ENCODE measurements at regions not wholly inside any gene's neighbourhood (a gene's known extent, or its start where the extent isn't known, plus 50 kb on each side); places are given as distances from the start of the nearest gene placed in this dataset.

DNA sequence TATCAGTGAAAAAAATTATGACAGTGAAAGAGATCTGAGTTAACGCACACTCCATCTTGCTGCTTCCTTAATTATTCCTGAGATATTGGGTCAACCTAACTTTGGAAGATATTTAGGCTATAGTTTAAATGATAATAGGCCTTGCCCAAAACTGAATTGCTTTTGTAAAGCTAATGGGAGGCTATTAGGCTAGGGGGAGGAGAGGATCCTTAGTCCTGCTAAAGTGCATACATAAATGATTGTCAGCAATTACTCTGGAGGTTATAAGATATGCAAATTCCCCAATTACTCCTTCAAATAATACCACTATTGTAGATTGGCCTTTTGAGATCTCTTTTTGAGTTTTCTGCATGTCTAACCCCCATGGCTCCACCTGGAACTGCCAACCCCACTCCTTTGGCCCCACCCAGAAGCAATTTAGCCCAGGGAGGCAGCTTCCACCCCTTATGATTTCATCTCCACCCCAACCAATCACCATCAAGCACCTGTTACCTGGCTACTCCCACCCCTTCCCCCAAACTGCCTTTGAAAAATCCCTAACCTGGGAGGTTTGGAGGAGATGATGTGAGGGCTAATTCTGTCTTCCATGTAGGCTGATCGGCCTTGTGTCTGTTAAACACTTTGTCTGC, 509.3 kb upstream of the TGFBR2 start:
- peaks cover 0 to 5% of the 10 kb centered on the region in 2 donors for H3K36me3 Mint-ChIP-seq
- H3K27ac Mint-ChIP-seq, result peak overlapping the region in 1 of 6 donors; percentile 31
- H3K9me3 Mint-ChIP-seq, result peaks cover 0 to 5% (median 0%) of the 10 kb centered on the region in 7 donors
- H3K27me3 Mint-ChIP-seq, result peaks cover 0 to 7% (median 7%) of the 10 kb centered on the region in 3 donors
- no peak for ATAC-seq (ENCODE audit: low read depth in 2 of 2)
- peak overlapping the region in 1 of 8 donors; percentile 52 for H3K4me3 Mint-ChIP-seq
- no peak for DNase-seq
- no peaks in the 10 kb centered on the region for H3K4me1 Mint-ChIP-seq

DNA sequence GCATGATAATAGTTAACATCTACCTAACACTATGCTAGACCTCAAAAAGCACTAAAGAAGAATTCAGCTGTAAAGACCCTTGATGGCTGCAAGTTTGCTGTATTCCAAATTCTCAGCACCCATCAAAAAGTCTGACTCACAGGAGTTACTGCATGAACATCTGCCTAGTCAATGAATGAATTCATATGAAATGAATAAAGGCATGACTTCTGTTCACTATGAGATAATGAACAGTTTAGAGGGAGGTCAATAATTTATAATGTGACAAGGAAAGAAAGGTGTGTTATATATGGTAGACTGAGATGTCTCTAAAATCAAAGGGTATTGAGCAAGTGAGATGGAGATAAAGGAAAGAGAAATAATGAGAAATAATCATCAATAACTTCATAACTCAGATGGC, 508.2 kb upstream of the TGFBR2 start:
- H3K4me3 Mint-ChIP-seq, result no peak overlapping the region
- no peaks in the 10 kb centered on the region for H3K36me3 Mint-ChIP-seq
- H3K27ac Mint-ChIP-seq, result no peak overlapping the region
- H3K4me1 Mint-ChIP-seq, result no peaks in the 10 kb centered on the region
- peaks cover 0 to 4% (median 0%) of the 10 kb centered on the region in 3 donors for H3K27me3 Mint-ChIP-seq
- H3K9me3 Mint-ChIP-seq, result peaks cover 0 to 5% (median 0%) of the 10 kb centered on the region in 7 donors
- DNase-seq (no peak), ATAC-seq (ENCODE audit: low read depth in 2 of 2) (no peak)

DNA sequence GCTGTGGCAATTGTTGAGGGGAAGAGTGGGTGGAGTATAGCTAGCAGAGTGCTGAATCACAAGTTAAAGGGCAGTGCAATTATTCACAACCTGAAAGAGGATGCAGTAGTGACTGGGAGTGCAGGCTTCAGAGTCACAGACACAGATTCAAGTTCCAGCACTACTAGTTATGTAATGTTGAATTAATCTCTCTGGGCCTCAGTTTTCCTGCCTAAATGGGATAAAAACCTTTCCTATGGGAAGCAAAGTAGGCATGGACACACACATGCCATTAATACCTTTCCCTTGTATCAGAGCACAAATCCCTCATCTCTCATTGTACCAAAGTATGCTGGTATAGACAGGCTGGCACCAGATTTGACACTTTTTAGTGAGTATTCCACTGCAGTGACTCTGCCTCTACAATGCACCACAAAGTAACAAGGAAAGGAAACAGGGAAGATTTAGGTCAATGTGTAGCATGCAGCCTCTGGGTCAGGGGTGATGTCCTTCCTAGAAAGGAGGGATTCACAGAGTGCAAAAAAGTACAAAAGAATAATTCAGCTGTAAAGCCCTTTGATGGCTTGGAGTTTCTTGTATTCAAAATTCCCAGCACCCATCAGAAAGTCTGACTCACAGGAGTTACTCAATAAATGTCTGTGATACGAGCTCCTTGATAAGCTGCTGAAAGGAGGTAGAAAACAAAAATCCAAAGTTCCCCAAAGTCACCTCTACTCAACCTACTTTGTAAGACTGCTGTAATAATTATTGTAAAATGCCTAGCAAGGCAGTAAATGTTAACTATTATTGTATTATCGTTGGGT, 507.5 kb upstream of the TGFBR2 start:
- H3K4me1 Mint-ChIP-seq, result no peaks in the 10 kb centered on the region
- peaks cover 0 to 5% (median 0%) of the 10 kb centered on the region in 7 donors for H3K9me3 Mint-ChIP-seq
- no peaks in the 10 kb centered on the region for H3K36me3 Mint-ChIP-seq
- no peak overlapping the region for H3K27ac Mint-ChIP-seq
- DNase-seq (no peak), ATAC-seq (ENCODE audit: low read depth in 2 of 2) (no peak)
- peaks cover 0 to 4% (median 0%) of the 10 kb centered on the region in 3 donors for H3K27me3 Mint-ChIP-seq
- H3K4me3 Mint-ChIP-seq, result no peak overlapping the region

DNA sequence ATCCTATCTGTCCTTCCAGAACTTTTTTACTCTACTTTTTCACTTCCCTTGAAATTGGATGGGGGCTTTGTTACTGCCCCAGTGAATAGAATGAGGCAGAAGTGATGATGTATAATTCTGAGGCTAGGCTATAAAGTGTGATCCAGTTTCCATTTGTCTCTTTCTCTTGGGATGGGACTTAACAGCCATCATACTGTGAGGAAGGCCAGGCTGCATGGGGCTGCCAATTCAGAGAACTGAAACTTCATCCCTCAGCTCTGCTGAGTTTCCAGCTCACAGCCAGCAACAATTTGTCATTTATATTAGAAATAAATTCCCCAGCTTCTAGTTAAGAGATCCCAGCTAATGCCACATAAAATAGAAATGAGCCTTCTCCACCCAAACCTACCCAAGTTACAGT, 504.0 kb upstream of the TGFBR2 start:
- Mint-ChIP-seq H3K4me1 (no peaks in the 10 kb centered on the region), H3K27me3 (peaks cover 0 to 16% (median 4%) of the 10 kb centered on the region in 3 donors), H3K36me3 (no peaks in the 10 kb centered on the region), H3K27ac (no peak overlapping the region), H3K4me3 (no peak overlapping the region), H3K9me3 (peaks cover 0 to 15% (median 4%) of the 10 kb centered on the region in 7 donors)
- DNase-seq (no peak), ATAC-seq (ENCODE audit: low read depth in 2 of 2) (no peak)

DNA sequence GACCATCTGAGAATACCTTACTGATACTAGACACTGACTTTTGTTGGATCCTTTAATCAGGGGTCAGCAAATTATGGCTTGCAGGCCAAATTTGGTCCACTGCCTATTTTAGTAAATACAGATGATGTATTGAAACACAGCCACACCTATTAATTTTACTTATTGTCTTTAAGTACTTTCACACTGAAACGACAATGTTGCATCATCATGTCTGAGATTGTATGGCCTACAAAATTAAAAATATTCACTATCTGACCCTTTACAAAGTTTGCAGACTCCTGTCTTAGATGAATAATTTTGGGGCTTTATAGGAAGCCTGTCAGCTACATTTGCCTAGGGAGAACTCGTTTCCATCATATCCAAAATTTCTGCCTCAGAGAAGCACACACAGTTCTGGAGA, 503.2 kb upstream of the TGFBR2 start:
- Mint-ChIP-seq H3K4me3 (no peak overlapping the region), H3K4me1 (no peaks in the 10 kb centered on the region), H3K27me3 (peaks cover 0 to 16% (median 4%) of the 10 kb centered on the region in 3 donors), H3K36me3 (no peaks in the 10 kb centered on the region), H3K27ac (no peak overlapping the region), H3K9me3 (peaks cover 0 to 15% (median 4%) of the 10 kb centered on the region in 7 donors)
- ATAC-seq (ENCODE audit: low read depth in 2 of 2) (no peak), DNase-seq (no peak)

DNA sequence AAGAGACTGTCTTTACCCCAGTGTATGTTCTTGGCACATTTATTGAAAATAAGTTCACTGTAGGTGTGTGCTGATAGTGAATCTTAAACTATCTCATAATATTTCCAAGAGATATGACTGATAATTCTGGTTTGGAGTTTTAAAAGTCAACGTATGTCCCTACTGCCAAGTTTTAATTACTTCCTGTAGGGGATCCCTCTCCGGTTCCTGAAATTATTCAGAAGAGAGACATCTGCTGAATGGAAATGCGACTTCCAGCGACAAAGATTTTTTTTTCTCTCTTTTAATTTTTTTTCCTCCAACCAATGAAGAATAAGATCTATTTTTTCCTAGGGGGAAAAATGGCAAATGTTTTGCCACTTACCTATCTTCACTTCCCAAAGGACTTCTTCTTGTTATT, 498.9 kb upstream of the TGFBR2 start:
- no peak overlapping the region for H3K27ac Mint-ChIP-seq
- peaks cover 4 to 6% (median 5%) of the 10 kb centered on the region in 3 donors for H3K4me1 Mint-ChIP-seq
- no peak for ATAC-seq (ENCODE audit: low read depth in 2 of 2)
- peaks cover 0 to 16% (median 5%) of the 10 kb centered on the region in 3 donors for H3K27me3 Mint-ChIP-seq
- H3K9me3 Mint-ChIP-seq, result peaks cover 0 to 15% (median 4%) of the 10 kb centered on the region in 7 donors
- H3K4me3 Mint-ChIP-seq, result no peak overlapping the region
- no peak for DNase-seq
- no peaks in the 10 kb centered on the region for H3K36me3 Mint-ChIP-seq

DNA sequence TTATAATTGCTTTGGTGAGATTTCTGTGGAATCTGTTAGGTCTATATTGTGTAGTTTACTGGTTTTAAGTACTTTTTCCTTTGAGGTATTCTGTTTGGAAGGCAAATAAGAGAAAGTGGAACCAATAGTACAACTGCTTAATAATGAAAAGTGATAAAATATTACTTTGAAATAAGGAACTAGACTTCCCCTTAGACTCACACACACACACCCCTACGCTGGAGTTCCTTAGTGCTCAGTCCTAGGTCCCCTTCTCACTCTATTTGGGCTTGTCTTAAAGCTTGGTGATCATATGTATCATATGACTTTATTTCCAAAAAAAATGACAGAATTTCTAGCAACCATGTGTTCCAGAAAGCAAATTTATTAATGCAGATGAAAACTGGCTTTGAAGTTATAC, 494.0 kb upstream of the TGFBR2 start:
- Mint-ChIP-seq H3K4me3 (no peak overlapping the region), H3K27me3 (peaks cover 0 to 5% (median 0%) of the 10 kb centered on the region in 3 donors), H3K36me3 (no peaks in the 10 kb centered on the region), H3K4me1 (peaks cover 5 to 13% (median 11%) of the 10 kb centered on the region in 3 donors), H3K9me3 (no peaks in the 10 kb centered on the region), H3K27ac (peak overlapping the region in 4 of 6 donors; percentile 2 to 85 (median 32))
- DNase-seq (no peak), ATAC-seq (ENCODE audit: low read depth in 2 of 2) (peak in 1 of 2 donors; percentile 49)

DNA sequence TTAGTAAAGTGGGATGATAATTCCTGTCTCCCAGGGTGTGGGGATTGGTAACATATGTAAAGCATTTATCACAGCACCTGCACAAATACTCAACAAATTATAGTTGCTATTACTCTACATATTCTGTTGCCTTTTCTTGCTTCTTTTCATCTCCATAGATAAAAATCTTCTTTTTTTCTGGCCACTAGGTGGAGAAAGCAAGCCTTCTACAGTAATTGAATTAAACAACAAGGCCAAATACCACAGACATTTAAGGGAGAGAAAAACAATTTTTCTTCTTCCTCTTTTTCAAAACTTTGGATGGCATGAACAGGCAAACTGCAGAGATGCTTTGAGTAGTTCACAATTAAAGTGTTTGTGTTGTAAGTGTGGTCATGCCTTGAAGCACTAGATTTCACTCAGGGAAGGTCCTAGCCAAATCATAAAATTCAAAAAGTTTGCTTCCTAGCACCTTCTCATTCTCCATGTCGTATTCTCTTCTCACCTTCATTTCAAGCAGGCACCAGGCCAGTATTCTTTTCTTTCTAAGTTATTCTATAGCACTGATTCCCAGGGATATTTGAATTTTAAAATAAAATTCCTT, 493.4 kb upstream of the TGFBR2 start:
- no peak overlapping the region for H3K4me3 Mint-ChIP-seq
- H3K36me3 Mint-ChIP-seq, result no peaks in the 10 kb centered on the region
- ATAC-seq (ENCODE audit: low read depth in 2 of 2), result peak; percentile 46 to 49
- DNase-seq, result peak; percentile 39
- peak overlapping the region in 1 of 6 donors; percentile 2 for H3K27ac Mint-ChIP-seq
- H3K9me3 Mint-ChIP-seq, result no peaks in the 10 kb centered on the region
- H3K4me1 Mint-ChIP-seq, result peaks cover 5 to 13% (median 11%) of the 10 kb centered on the region in 3 donors
- H3K27me3 Mint-ChIP-seq, result peaks cover 0 to 5% (median 0%) of the 10 kb centered on the region in 3 donors

DNA sequence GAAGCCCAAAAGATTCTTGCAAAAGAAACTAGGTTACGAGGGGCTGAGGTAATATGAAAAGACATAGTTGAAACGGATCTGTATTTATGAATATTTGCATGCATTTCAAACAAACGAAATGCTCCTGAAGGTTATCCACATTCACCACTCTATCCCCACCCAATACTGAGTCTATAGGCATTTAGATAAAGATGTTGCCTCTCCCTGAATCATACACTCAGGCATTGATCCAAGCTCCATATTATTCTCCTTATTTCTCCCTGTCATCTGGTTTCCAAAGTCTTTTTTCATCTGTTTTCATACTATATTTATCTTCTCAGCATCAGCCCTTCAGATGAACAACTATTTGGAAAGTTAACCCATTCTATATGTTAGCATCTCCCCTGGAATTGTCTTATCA, 492.5 kb upstream of the TGFBR2 start:
- no peak for ATAC-seq (ENCODE audit: low read depth in 2 of 2)

DNA sequence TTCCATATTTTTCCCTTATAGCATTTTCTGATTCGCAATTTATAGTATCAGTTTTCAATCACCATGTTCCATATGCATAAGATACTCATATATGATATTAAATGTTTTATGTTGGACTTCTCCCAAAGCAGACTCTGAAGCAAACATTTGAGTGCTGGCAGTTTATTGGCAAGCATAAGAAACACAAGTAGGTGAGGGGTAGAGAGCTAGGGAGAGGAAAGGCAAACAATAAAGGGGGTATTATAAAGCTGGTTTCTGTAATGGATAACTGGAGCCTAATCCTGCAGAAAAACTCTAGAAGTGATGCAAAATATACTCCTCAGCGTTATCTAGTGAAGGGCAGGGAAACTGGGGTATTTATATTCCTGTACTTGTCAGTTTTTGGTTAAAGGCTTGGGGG, 491.5 kb upstream of the TGFBR2 start:
- no peaks in the 10 kb centered on the region for H3K27me3 Mint-ChIP-seq

More for the DNA sequence above, 492.5 kb upstream of the TGFBR2 start:
- Mint-ChIP-seq H3K4me3 (no peak overlapping the region), H3K27ac (no peak overlapping the region), H3K27me3 (peaks cover 0 to 5% (median 0%) of the 10 kb centered on the region in 3 donors), H3K9me3 (no peaks in the 10 kb centered on the region), H3K36me3 (no peaks in the 10 kb centered on the region), H3K4me1 (peaks cover 5 to 13% (median 11%) of the 10 kb centered on the region in 3 donors)
- DNase-seq, result no peak

DNA sequence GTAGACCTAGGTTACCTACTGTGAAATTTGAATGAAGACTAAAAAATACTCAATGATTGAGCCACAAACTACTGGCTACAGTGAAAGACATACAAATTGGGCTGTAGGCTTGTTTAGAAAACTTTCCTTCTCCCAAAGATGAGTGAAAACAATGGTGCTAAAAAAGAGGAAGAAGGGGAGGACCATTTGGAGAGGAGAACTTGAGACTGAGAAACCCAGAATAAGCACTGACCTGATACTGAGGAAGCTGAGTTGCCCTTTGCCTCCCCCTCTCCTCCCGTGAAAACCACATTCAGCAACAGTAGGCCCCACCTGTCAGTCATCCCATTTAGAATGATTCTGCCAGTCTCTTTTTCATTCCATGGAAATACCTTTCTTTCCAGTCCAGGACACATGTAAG, 484.0 kb upstream of the TGFBR2 start:
- Mint-ChIP-seq H3K36me3 (no peaks in the 10 kb centered on the region), H3K4me1 (no peaks in the 10 kb centered on the region), H3K4me3 (no peak overlapping the region), H3K27ac (no peak overlapping the region), H3K9me3 (peaks cover 0 to 7% (median 3%) of the 10 kb centered on the region in 7 donors), H3K27me3 (peaks cover 0 to 9% (median 6%) of the 10 kb centered on the region in 3 donors)
- no peak for ATAC-seq (ENCODE audit: low read depth in 2 of 2)
- no peak for DNase-seq

More for the DNA sequence above, 491.5 kb upstream of the TGFBR2 start:
- H3K27ac Mint-ChIP-seq, result no peak overlapping the region
- H3K4me3 Mint-ChIP-seq, result no peak overlapping the region
- H3K9me3 Mint-ChIP-seq, result no peaks in the 10 kb centered on the region
- peaks cover 5 to 13% (median 11%) of the 10 kb centered on the region in 3 donors for H3K4me1 Mint-ChIP-seq
- ATAC-seq (ENCODE audit: low read depth in 2 of 2) (no peak), DNase-seq (no peak)
- no peaks in the 10 kb centered on the region for H3K36me3 Mint-ChIP-seq

DNA sequence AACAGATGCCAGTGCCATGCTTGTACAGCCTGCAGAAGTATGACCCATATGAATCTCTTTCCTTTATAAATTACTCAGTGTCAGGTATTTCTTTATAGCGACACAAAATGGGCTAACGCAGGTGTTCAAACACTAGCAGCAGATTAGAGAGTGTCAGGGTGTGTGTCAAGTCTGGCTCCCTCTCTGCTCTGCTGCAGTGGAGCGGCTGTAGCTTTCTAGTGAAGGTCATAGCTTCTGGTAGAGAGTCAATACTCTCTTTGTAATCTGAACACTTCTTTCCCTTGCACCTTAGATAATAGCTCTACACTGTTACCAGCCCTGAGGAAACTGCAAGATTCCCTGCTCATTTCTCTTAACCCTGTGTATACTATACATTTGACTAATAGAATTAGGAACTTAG, 483.2 kb upstream of the TGFBR2 start:
- no peak overlapping the region for H3K27ac Mint-ChIP-seq
- no peak overlapping the region for H3K4me3 Mint-ChIP-seq
- no peaks in the 10 kb centered on the region for H3K36me3 Mint-ChIP-seq
- no peaks in the 10 kb centered on the region for H3K4me1 Mint-ChIP-seq
- peaks cover 0 to 9% (median 6%) of the 10 kb centered on the region in 3 donors for H3K27me3 Mint-ChIP-seq
- ATAC-seq (ENCODE audit: low read depth in 2 of 2) (no peak), DNase-seq (no peak)
- peaks cover 0 to 14% (median 10%) of the 10 kb centered on the region in 7 donors for H3K9me3 Mint-ChIP-seq

DNA sequence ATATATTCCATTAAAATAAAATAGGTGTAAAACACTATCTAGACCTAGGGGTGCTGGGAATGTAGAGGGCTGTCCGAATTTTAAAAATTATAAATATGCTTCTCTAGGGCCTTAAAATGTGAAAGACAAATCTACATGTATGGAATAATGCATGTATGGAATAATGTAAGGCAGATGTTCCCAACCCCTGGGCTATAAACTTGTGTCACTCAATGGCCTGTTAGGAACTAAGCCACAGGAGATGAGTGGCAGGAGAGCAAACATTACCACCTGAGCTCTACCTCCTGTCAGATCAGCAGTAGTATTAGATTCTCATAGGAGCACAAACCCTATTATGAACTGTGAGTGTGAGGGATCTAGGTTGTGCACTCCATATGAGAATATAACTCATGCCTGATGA, 482.6 kb upstream of the TGFBR2 start:
- ATAC-seq (ENCODE audit: low read depth in 2 of 2) (no peak), DNase-seq (no peak)
- Mint-ChIP-seq H3K27ac (no peak overlapping the region), H3K4me1 (no peaks in the 10 kb centered on the region), H3K9me3 (peaks cover 0 to 14% (median 11%) of the 10 kb centered on the region in 7 donors), H3K4me3 (no peak overlapping the region), H3K27me3 (peaks cover 0 to 9% (median 6%) of the 10 kb centered on the region in 3 donors), H3K36me3 (no peaks in the 10 kb centered on the region)

All from naive B cell (primary cell).